ENCODE measurements at regions not wholly inside any gene's neighbourhood (a gene's known extent, or its start where the extent isn't known, plus 50 kb on each side); places are given as distances from the start of the nearest gene placed in this dataset.

DNA sequence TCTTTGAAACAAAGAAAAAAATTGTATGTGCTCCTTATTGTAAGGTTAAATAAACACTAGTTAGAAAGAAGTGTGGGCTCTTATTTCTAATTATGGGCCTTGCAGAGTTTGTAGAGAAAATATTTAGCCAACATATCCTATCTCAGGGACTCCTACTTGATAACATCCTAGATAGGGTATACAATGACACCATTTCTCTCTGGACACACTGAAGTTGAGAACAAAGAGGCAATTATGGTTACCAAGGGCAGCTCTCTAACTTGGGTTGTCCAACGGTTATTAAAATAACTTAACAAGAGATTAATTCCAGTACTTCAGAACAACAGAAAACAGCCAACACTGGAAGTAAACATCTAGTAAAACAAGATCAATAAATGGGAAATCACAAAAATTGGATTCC, 69.0 kb upstream of the ZC3H11B start (continued):
- TF ChIP-seq, protein P1, sequence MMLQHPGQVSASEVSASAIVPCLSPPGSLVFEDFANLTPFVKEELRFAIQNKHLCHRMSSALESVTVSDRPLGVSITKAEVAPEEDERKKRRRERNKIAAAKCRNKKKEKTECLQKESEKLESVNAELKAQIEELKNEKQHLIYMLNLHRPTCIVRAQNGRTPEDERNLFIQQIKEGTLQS (IDR thresholded peaks at IDR 0.05; ENCODE audit: borderline replicate concordance, extremely low read depth, low read depth, low read length), result no peak
- TF ChIP-seq POLR2AphosphoS2 (IDR thresholded peaks at IDR 0.05; ENCODE audit: low read depth, low read length) (no peak), PAX8 (IDR thresholded peaks at IDR 0.05) (no peak), STAT3 (IDR thresholded peaks at IDR 0.05; ENCODE audit: low read depth, low read length) (no peak)
- TF ChIP-seq, protein P2, sequence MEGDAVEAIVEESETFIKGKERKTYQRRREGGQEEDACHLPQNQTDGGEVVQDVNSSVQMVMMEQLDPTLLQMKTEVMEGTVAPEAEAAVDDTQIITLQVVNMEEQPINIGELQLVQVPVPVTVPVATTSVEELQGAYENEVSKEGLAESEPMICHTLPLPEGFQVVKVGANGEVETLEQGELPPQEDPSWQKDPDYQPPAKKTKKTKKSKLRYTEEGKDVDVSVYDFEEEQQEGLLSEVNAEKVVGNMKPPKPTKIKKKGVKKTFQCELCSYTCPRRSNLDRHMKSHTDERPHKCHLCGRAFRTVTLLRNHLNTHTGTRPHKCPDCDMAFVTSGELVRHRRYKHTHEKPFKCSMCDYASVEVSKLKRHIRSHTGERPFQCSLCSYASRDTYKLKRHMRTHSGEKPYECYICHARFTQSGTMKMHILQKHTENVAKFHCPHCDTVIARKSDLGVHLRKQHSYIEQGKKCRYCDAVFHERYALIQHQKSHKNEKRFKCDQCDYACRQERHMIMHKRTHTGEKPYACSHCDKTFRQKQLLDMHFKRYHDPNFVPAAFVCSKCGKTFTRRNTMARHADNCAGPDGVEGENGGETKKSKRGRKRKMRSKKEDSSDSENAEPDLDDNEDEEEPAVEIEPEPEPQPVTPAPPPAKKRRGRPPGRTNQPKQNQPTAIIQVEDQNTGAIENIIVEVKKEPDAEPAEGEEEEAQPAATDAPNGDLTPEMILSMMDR (IDR thresholded peaks at IDR 0.05 in 2 of 3, conservative IDR thresholded peaks at IDR 0.05 in 1 of 3; ENCODE audit: control insufficient read depth in 2 of 3, extremely low read depth in 1 of 3, insufficient read depth in 1 of 3, low read depth in 3 of 3, low read length in 3 of 3), result no peak

DNA sequence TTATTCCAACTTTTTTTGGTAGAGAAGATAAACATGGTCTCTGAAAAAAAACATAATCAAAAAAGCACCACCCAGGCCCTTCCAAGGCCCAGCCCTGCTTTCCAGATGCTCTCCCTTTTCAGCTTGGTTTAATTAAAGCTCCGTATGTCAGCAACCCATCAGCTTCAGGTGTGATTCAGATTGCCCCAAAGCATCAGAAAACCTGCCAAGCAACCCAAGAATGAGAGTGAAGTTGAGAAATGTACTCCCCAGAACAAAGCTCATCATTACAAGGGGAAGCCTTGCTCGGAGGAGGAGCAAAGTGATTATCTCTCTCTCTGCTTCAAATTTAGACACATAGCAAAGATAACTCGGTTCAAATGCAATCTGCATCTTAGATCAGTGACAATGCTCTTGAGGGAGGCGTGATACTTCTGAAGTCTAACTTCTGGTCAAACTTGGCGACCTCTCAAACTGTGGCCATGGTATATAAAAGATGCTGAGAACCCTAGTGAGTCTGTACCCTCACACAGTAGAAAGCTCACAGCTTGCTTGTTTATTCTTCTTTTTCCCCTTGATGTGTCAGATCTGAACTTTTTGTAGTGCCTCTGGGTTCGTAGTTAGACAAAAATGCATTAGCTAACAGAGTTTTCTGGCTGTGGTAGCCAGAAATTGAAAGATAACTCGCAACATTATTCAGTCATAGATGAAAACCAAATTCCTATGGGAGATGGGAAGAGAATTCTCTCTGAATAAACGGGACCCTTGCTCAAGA, 63.3 kb upstream of the ZC3H11B start:
- POLR2A ChIA-PET, result no interaction called here
- in situ Hi-C loops (cut with MboI), result no loop called here
- BruUV-seq (replicated peaks), result no TSS peak
- TF ChIP-seq CBX3 (IDR thresholded peaks at IDR 0.05; ENCODE audit: borderline replicate concordance, low read depth) (no peak), EZH2 (IDR thresholded peaks at IDR 0.05; ENCODE audit: borderline replicate concordance, control insufficient read depth, low read depth, low read length) (no peak), TCF12 (IDR thresholded peaks at IDR 0.05; ENCODE audit: low read depth, low read length) (no peak), JUNB (IDR thresholded peaks at IDR 0.05) (no peak), ZSCAN29 (IDR thresholded peaks at IDR 0.05) (no peak), NFXL1 (IDR thresholded peaks at IDR 0.05; ENCODE audit: borderline replicate concordance) (no peak)
- TF ChIP-seq, protein P3, sequence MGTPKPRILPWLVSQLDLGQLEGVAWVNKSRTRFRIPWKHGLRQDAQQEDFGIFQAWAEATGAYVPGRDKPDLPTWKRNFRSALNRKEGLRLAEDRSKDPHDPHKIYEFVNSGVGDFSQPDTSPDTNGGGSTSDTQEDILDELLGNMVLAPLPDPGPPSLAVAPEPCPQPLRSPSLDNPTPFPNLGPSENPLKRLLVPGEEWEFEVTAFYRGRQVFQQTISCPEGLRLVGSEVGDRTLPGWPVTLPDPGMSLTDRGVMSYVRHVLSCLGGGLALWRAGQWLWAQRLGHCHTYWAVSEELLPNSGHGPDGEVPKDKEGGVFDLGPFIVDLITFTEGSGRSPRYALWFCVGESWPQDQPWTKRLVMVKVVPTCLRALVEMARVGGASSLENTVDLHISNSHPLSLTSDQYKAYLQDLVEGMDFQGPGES (IDR thresholded peaks at IDR 0.05), result no peak
- TF ChIP-seq, protein P2 (IDR thresholded peaks at IDR 0.05 in 2 of 3, conservative IDR thresholded peaks at IDR 0.05 in 1 of 3; ENCODE audit: control insufficient read depth in 2 of 3, extremely low read depth in 1 of 3, insufficient read depth in 1 of 3, low read depth in 3 of 3, low read length in 3 of 3), result no peak
- TF ChIP-seq, protein P4, sequence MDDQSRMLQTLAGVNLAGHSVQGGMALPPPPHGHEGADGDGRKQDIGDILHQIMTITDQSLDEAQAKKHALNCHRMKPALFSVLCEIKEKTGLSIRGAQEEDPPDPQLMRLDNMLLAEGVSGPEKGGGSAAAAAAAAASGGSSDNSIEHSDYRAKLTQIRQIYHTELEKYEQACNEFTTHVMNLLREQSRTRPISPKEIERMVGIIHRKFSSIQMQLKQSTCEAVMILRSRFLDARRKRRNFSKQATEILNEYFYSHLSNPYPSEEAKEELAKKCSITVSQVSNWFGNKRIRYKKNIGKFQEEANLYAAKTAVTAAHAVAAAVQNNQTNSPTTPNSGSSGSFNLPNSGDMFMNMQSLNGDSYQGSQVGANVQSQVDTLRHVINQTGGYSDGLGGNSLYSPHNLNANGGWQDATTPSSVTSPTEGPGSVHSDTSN (IDR thresholded peaks at IDR 0.05; ENCODE audit: insufficient replicate concordance, low read depth, low read length), result no peak

More for the DNA sequence above, 63.3 kb upstream of the ZC3H11B start:
- H3K4me2 ChIP-seq (ENCODE audit: control insufficient read depth, insufficient read depth), result no peak overlapping the region
- 0% methylated on average over 8 of the region's 8 CpGs for WGBS (ENCODE audit: insufficient coverage, insufficient replicate concordance, low lambda C conversion rate, missing lambda C conversion rate)
- no peak overlapping the region for H3K27ac ChIP-seq (ENCODE audit: control insufficient read depth, insufficient read depth)
- H3K36me3 ChIP-seq (ENCODE audit: control insufficient read depth in 2 of 2, insufficient read depth in 2 of 2, low read length in 1 of 2), result no peaks in the 10 kb centered on the region
- no peak for DNase-seq (ENCODE audit: low read depth, low spot score)
- ATAC-seq, result no peak
- ChIA-PET SMC1A (ENCODE audit: uncharacterized antibody, unreplicated experiment) (interaction anchor here (0.7 kb wide), 1 partner anchor 15 kb away, joined by 3 read pairs; no protein-coding TSS in a partner anchor), CTCF (interaction anchor here (1.0 to 2.5 kb wide), 2 partner anchors 13 to 15 kb away, joined by 3 to 10 read pairs; no protein-coding TSS in a partner anchor), RAD21 (ENCODE audit: unreplicated experiment) (no interaction called here)
- no peaks in the 10 kb centered on the region for H3K9me3 ChIP-seq (replicated peaks; ENCODE audit: control insufficient read depth, insufficient read depth, low read length)
- H3K9ac ChIP-seq (ENCODE audit: control insufficient read depth, insufficient read depth, low read length), result no peak overlapping the region
- peaks cover 0 to 4% of the 10 kb centered on the region in 2 experiments; a peak in 2 of 4 replicates for H3K27me3 ChIP-seq (replicated peaks in 1 of 2; ENCODE audit: control insufficient read depth in 2 of 2, insufficient read depth in 2 of 2, low read length in 1 of 2)
- H3K4me3 ChIP-seq, result no peak overlapping the region
- H3K79me2 ChIP-seq (ENCODE audit: control insufficient read depth, insufficient read depth, low read length), result no peaks in the 10 kb centered on the region
- H3K4me1 ChIP-seq (ENCODE audit: control insufficient read depth, insufficient read depth, low read length), result no peaks in the 10 kb centered on the region
- intact Hi-C loops (cut with micrococcal nuclease; ENCODE audit: unreplicated experiment), result no loop called here
- H4K20me1 ChIP-seq (ENCODE audit: control insufficient read depth, insufficient read depth), result no peaks in the 10 kb centered on the region
- H2AFZ ChIP-seq (ENCODE audit: control insufficient read depth, low read depth, low read length), result no peak overlapping the region
- FAIRE-seq, result no peak

All from GM12878 (cell line).